GM18519 (cell line): ENCODE measurements at regions not wholly inside any gene's neighbourhood (a gene's known extent, or its start where the extent isn't known, plus 50 kb on each side); places are given as distances from the start of the nearest gene placed in this dataset.

Experiments used
- ATAC-seq: cut with Tn5 transposase; IDR thresholded peaks from one replicate; pipeline ENCODE4 v1.9.1; 2021; ENCODE audit warnings: mild to moderate bottlenecking, moderate library complexity; ENCODE audit not compliant: unreplicated experiment, low FRiP score

DNA sequence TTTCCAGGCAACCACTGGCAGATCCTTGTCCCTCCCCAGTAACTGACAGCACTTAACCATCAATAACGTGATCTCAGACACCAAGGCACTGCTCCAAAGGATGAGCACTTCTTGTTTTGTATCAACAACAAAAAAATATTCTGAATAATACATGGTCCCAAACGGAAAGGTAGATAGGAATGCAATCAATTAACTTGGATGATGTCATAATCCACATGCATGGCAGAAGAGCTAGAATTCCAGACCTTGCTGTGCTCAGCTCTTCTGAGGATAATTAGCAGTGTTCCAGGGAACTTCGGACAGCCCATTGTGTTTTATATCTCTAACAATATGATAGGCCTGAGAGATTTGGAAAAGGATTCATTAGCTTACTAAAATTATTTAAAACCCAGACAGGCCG, 288.4 kb upstream of the PCSK5 start:
- ATAC-seq, result no peak

DNA sequence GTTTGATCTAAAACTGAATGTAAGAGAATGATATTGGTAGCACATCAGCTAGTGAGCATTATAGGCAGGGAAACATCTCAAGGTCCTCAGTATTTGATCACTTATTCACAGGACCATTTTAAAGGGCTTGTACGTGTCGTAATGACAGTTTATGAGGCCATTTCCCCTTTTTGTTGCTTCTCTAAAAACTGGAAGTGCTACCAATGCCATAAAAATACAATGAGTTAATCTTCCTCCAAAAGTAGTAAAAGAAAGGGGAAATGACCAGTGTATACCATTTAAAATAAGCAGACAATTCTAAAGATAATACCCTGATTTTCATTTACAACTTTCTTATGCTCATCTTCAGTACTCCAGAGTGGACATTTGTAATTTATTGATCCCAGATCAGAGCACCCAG, 285.8 kb upstream of the PCSK5 start:
- no peak for ATAC-seq

DNA sequence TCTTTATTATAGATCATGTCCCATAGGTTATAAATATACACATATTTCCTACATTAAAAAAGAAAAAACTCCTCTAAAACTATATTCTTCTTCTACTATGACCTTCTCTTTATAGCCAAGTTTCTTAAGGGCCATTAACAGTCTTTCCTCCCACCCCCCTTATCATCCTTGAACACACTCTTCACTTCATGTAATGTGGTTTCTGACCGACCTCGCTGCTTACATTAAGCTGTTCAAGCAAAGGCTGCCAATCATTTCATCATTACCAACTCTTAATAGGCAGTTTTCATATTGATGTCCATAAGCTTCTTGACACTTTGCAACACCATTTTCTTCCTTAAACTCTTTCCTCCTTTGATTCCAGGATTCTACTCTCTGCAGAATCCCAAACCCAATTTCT, 283.0 kb upstream of the PCSK5 start:
- ATAC-seq, result no peak

DNA sequence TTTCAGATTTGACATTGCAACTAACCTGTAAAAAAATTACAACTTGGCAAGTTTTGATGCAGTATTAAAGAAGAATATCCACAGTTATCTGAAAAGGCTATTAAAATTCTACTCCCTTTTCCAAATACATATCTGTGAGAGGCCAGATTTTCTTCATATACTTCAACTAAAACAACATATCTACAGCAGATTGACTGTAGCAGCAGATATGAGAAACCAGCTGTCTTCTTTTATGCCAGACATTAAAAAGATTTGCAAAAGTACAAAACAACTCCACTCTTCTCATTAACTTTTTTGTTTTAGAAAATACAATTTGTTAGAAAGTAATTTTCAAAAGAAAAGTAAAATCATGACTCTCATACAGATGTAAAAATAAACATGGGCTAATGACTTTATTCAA, 281.1 kb upstream of the PCSK5 start:
- no peak for ATAC-seq

DNA sequence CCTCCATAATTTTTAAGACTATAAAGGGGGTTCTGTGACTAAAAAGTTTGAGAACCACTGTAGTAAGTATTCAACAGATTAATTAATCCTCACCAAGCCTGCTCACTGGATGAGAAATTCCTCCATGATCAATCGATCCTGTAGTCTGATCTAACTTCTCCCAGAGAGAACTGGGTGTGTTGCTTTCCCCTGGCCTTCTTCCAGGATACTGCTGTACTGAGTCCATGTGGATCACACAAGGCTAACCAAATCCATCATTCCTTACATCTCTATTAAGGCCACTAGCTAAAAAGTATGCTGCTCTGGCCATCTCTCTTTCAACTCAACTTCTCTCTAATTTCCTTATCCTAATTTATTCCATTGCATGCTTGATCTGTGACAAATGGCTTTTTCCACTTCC, 280.2 kb upstream of the PCSK5 start:
- ATAC-seq, result no peak

DNA sequence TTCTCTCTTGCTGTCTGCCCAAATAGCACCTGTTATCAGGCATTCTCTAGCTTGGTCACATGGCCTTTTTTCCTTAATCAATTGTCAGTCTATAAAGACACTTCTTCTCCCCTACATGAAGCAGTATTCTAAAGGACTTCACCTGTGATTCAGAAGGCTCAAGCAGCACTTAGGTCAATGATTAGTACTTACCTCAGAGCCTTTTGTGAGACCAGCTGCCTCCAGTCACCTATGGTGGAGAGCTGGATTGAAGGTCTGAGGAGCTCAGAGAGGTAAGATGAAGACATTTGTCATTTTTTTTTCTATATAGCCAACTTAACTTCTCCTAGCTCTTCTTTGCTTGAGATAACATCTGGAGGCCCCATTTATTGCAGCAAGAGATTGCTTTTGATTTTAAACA, 278.3 kb upstream of the PCSK5 start:
- ATAC-seq, result no peak

DNA sequence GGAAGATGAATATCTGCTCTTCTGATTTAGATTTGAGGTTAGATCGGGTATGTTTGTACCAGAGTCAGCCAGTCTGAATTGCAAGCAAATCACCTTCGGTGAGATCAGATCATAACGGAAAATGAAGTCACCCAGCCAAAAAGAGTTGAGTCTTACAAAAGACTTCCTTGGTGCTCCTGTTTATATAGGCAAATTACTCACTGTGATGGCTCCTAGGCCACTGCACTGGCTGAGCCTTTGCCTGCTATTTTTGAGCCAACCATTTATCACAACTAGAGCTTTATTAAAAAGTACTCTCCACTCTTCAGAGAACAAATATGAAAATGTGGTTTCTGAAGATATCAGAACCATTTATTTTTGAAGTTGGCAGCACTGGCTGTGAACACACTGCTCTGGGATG, 277.7 kb upstream of the PCSK5 start:
- no peak for ATAC-seq

DNA sequence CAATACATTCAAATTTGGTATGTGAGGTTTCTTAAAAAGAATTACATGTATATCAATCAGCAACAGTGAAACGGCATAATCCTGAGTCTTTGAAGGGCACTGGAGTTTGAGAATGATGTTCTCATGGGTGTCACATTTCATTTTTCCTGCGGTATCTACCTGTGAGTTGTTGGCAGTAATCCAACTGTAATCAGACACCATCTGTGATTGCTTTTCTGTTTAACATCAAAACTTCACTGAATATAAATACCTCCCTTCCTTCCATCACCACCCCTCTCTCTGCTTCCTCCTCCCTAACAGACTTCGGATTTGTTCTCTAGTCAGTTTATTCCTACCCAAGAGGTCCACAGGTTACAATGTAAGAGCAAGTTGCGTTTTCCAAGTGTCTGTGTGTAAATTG, 275.2 kb upstream of the PCSK5 start:
- no peak for ATAC-seq

DNA sequence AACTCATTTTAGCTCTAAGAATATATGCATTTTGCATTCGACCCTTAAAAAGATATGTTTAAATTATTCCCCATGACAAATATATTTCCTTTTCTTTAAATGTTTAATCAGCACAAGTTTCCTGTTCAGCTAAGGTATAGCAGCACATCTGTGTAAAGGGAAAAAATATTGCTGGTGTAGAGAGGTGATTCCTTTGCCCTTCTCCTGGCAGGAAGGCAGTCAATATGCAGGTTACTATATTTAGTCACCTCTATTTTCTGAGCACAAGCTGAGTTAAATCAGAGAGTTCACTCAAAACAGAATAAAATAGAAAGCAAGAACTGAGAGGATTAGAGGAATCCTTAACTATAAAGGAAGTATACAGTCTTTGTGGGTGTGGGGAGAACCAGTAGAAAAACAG, 274.4 kb upstream of the PCSK5 start:
- no peak for ATAC-seq

DNA sequence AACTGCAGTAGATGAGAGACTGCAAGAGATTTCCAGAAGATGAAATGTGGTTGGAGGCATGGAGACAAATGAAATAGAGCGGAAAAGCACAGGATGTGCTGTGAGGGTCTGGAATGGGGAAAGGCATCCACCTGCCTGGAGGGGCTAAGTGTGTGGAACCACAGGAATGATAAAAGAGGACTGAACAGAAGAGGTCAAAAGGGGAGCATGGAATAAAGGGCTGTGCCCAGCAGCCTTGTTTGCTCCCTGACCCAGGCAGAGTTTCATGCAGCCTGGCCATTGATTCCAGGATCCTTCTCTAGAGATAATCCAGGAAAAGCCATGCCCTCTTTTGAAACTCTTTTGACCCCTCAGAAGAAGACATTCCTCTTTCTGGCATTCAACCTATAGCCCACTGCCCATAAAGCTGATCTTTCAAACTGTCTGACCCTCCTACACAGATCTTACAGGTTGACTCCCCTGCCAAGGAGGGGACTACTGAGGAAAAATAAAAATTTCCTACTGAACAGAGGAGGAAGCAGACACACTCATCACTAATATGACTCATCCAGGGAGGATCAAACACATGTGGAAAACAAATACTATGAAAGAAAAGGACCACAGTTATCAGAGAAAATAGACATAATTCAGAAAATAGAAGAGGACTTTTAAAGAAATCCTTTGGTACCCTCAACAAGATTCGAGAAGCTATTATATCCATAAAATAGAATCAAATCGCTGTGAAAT, 273.5 kb upstream of the PCSK5 start:
- no peak for ATAC-seq

DNA sequence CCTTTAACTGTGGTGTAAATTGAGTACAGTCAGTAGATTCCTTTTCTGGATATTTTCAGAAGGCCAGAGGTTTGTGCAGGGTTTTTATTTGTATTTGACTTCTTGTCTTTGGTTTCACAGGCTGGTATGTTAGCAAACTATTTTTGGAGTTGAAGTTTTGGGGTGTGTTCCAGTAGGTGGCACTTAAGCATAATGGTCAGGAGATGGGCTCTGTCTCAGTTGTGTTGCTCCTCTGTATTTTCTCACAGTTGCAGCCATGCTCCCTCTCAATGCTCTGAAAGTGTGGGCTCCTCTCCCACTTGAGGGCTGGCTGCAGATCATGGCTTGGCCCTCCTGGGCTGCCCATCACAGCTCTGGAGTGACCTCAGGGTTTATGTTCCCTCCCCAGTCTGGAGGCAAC, 267.0 kb upstream of the PCSK5 start:
- no peak for ATAC-seq

DNA sequence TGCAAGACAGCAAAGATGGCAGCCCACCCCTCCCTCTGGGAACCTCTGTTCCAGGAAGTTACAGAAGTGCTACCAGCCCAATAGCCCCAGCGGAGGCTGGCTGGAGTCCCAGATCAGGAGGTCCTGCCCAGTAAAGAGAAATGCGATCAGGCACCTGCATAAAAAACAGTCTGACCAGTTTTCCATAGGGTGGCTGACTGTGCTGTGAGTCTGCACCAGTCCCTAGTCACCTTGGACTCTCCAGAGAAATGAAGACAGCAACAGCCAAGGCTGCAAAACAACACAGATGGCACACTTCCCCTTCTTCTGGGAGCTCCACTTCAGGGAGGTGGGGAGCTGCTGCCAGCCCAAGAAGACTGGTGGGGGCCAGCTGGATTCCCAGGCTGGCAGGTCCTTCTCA, 265.5 kb upstream of the PCSK5 start:
- no peak for ATAC-seq

DNA sequence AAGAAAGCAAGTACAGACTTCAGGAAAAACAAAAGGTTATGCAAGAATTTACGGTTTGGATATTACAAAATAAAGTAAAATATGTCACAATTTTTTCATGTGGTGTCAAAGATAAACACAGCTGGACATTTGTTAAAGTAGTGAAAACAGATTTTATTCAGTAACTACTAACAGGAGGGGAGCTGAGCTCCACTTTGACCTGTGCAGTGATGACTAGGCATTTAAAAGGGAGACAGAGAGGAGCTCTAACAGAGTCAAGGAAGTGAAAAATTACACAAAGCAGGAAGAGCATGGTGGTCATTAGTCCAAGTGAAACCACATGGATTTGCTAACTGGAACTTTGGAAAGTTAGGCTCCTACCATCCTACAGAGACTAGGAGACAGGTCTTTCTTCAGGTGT, 263.6 kb upstream of the PCSK5 start:
- ATAC-seq, result no peak

DNA sequence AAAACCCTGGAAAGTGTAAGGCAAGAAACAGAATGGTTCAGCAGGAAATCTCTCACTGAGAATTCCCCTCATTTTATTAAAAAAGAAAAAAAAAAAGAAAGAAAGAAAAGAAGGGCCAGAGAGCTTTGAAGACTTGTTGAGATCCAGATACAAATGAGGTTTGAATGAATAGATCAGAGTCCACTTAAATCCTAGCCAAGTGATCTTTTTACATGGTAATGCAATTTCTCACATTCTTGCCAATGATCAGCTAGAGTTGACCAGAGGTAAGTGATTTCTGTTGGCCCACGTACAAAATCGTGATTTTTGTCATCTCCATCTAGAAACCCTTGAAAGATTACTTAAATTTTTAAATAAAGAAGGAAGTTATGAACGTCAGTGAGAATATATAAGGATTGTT, 261.5 kb upstream of the PCSK5 start:
- no peak for ATAC-seq

DNA sequence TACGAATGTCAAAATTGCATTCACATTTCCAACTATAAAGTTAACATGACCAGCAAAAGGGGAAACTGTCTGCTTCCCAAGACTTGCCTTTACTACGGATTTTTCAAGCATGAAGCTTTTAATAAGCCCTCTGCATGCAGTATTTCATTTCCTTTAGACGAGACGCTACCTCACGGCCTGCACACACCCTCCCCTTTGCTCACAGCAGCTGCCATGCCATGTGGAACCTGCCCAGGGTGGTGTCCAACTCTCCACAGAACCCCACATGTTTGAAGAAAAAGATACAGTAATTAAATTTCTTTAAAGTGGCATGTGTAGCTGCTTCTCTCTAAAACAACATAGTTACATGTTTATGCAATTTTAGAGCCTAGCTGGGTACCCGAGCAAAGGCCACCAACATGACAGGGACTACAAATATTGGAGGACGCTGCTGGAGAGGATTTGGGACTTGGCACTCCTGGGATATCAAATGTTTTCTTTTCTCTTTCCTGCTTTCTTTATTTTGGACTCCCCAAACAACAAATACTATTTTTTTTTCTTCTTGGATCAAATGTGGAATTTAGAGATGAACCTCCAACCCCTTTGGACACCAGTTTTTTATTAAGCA, 256.9 kb upstream of the PCSK5 start:
- no peak for ATAC-seq

DNA sequence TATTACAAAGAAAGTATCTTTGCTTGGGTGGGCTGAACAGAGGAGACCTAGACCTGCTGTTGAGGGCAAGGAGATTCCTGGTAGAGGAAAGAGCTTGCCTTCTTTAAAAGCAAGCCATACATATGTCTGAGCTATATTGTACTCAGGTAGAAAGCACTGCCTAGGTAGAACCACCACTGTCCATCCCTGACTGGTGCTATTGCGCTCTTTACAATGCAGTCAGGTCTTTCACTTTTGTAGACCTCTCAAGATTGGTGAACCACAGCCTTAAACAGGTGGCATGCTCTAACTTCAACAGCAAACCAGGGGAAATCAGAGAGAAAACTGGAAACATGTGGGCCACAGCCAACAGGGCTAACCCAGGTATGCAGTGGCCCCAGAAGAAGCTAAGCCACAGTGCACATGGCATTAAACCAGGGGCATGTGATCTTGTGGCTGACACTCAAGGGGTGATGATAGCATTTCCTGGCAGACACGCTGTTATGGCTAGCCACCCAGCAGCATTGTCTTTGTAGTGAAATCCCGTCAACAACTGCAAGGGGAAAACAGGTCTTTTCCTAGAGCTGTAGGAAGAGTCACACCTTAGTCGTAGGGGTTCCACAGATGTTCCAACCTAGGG, 253.9 kb upstream of the PCSK5 start:
- ATAC-seq, result no peak

DNA sequence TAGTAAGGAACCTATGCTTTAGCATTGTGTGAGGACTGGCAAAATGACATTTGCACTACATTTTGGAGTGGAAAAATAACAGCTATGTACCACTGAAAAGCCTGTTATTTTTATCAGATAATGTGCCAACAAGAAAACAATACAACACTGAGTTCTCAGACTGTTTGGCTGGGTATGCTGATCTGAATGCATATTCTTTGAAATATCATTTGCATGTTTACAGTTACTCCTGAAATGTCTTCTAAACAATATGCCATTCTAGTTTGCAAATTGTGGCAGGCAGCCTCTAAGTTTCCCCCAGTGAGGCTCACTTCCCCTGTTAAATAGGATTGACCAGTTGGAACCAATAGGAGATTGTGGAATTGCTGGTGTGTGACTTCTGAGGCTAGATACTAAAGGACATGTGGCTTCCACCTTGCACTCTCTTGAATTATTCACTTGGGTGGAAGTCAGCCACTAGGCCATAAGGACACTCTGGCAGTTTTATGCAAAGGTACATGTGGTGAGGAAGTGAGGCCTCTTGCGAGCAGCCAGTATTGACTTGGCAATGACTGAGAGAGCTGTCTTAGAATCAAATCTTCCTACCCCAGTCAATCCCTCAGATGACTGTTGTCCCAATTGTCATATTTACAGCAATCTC, 250.4 kb upstream of the PCSK5 start:
- no peak for ATAC-seq

DNA sequence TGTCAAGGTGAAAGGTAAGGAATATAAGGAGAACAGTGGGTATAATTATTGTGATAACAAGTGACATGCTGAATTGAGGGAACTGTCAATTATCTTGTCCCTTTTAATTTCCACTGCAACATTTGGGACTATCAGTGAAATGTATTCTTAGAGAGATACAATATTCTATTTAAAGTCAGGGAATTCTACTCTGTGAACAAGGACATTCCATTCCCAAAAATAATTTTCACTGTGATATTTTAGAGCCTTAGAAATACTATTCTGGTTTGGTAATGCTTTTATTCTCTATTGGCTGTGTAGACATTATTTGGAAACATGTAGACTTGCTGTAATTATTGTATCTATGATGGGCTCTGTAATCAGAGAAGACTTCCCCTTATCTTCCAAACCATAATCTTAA, 248.0 kb upstream of the PCSK5 start:
- ATAC-seq, result no peak

DNA sequence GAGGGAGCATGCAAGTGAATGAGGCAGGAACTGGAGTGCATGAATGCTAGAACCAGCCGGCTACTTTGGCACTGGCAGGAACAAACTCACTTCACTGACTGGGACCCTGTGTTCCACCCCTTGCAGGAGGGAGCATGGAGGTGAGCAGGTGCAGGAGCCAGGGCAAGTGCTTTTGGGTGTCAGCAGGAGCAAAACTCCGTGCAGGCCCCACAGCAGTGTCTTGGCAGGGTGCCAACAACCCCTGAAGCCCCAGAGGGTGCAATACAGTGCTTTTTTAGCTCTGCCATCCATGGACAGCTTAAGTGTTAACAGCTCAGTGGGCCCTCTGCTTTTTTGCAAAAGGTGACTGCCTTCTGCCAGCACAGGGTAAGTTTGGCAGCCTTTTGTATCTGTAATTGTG, 245.8 kb upstream of the PCSK5 start:
- ATAC-seq, result no peak

DNA sequence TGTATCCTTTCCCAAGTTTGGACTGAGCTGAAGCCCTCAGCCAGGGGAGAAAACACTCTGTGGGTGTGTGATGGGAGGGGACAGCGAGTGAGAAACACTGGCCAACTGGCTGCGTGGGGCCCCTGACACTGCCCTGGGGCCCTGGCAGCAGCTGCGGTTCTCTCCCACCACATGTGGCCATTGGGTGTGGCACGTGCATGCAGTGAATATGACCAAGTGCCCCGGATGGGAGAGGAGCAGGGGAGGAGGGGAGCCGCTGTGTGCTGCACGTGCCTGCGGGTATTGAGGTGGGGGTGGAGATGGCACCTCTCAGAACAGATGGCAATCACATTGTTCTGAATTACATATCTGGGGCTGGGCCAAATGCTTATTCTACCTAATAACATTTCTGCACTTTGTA, 242.4 kb upstream of the PCSK5 start:
- ATAC-seq, result no peak

DNA sequence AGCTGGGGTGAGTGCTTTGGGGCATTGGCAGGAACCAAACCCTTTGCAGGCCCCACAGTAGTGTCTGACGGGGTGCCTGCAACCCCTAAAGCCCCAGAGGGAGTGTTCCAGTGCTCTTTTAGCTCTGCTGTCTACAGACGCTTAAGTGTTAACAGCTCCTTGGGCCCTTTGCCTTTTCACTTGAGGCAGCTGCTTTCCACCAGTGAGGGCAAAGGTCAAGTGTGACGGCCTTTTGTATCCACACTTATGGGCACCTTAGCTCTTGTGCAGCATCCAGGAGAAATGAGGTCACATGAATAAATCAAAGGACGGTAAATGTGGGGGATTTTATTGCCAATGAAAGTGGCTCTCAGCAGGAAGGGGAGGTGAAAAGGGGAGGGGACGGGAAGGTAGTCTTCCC, 241.4 kb upstream of the PCSK5 start:
- ATAC-seq, result no peak

DNA sequence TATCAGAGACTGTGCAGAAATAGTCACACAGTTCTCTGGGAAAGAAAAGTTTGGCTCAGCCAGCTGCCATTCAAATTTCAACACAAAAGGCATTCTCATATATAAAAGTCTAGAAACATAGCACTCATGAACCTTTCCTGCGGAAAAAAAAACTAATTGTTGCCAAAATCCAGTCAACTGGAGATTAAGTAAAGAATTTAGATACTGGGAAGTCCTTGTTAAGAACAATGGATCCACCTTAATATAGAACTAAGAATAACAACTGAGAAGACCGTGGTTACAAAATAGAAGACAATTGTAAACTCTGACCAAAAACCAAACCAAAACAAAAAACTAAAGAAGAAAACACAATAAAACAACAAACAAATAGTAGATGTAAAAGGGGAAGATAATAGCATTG, 238.8 kb upstream of the PCSK5 start:
- no peak for ATAC-seq
